ENCODE measurements at regions not wholly inside any gene's neighbourhood (a gene's known extent, or its start where the extent isn't known, plus 50 kb on each side); places are given as distances from the start of the nearest gene placed in this dataset.

- DNase-seq (ENCODE audit: low read depth): no peak
Measured at GRCh38 chr18:77444385-77444784, 194.7 kb downstream of the GALR1 start.

DNA sequence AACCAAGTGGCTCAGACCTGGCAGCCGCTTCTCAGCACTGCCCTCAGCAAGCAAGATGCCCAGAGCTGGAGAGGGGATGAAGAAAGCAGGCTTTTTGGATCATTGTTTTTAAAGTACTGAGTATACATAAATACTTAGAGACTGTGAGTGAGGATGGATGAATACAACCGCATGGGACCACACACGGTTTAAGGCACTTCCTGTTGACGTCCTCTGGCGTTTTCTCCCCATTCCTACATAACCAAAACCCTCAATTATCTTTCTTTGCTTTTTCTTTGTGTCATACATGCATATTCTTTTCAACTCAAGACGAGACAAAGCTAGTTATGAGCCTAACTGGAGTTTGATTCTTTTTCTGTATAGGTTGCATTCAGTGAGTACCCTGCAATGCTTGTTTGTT lies 198.4 kb downstream of the GALR1 start:
- DNase-seq (ENCODE audit: low read depth): no peak

DNA sequence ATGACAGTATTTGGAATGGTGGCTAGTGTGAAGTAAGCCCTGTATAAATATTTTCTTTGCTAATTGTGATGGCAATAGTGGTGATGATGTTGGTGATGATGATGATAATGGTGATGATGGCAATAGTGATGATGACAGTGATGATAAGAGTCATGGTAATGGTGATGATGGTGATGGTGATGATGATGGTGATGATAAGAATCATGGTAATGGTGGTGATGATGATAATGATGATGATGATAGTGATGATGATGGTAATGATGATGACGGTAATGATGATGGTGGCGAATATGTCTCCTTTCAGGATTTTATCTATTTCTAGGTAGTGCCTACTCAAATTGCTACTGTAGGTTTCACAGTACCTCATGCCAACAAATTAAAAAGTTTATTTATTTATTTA lies 205.4 kb downstream of the GALR1 start:
- no peak for DNase-seq (ENCODE audit: low read depth)

- DNase-seq (ENCODE audit: low read depth): no peak
Measured at GRCh38 chr18:77457681-77458080, 208.0 kb downstream of the GALR1 start.

DNA sequence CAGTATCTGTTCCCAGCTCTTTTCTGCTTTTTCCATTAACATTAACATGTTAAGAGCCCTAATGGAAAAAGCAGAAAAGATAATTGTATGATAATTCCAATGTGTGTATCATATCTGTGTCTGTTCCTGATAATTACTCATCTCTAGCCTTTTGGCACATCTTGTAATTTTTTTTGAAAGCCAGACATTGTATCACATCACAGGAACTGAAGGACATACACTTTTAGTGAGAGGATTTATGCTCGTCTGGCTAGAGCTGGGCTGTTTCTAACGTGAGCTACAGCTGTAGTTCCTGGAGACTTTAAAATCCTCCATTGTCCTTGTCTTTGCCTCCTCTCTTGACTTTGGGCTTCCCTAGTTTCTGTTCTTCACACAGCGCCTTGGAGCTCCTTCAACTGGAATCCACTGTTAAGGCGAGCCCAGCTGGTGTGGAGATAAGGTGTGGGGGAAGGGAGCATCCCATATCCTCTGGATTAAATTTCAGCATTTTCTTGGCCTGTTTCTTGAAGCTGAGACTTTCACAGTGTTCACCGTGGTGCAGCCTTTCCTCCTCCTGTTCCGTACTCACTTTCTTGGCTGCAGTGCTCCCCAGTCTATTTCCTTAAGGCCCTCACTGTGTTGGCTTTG lies 211.5 kb downstream of the GALR1 start:
- no peak for DNase-seq (ENCODE audit: low read depth)

DNA sequence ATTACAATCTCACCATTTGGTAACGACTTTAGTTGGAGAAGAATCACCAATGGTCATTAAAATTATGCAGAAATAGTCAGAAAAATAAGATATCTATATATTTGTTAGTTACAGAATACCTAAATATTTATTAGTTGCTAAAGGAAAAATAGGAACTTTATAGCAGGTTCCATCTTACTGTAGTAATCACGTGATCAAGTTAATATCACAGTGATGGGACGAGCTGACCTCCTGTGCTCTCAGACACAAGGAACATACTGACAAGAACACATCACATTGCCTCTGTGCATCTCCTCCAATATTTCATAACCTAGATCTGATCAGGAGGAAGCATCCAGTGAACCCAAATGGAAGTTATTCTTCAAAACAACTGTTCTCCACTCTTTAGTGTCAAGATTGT lies 215.3 kb downstream of the GALR1 start:
- DNase-seq (ENCODE audit: low read depth): no peak

GRCh38 chr18:77466890-77467289 lies 217.2 kb downstream of the GALR1 start:
- no peak for DNase-seq (ENCODE audit: low read depth)

DNA sequence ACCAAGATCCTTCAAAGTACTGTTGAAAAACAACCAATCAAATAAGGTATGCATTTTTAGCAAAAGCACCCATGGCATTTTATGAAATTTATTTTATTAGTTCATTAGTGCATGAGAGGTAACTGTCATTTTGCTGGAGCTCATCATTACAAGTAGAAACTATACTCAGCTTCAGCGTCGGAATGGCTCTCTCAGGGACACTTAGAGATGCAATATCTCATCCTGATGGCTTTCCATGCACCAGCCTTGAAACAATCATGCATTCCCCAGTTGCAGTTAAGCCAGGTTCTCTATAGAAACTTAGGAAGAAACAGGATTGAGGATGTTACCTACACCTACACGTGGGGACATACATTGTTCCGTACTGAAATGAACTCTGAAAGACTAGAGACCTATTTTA lies 219.5 kb downstream of the GALR1 start:
- DNase-seq (ENCODE audit: low read depth): no peak

DNA sequence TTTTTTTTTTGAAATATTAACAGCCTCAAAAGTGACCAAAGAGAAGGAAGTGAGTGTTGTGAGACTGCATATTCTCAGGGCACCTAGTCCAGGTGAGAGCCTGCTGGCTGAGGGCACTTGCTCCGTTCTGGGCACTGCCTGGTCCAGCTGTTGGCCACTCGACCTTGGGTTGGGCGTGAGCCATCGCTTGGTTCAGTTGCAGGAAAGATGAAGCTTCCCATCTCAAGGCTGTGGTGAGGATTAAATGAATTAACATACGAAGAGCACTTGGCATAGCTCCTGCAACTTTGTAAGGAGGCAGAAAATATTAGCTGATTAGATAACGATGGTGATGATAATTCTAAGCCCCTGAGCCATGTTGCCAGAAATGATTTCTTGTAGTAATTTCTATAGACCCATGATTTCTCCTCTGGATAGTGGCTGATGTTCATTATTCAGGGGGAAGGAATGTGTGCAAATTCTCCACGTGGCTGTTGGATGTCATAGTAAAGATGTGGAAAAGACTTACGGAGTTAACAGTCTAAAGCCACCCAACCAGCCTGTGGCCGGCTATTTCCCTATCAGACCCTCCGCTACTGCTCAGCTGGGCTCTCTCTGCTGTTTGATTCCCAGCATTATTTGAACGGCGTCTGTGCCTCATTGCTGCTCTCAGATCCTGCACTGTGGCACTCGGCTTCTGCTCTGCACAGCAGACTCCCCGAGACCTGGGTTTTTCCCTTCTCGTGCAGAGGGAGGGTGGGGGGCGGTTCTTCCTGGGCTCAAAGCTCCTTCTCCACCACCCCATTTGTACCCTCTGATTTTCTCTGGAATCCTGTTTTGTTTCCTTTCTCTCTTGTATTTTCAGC lies 221.1 kb downstream of the GALR1 start:
- no peak for DNase-seq (ENCODE audit: low read depth)

DNA sequence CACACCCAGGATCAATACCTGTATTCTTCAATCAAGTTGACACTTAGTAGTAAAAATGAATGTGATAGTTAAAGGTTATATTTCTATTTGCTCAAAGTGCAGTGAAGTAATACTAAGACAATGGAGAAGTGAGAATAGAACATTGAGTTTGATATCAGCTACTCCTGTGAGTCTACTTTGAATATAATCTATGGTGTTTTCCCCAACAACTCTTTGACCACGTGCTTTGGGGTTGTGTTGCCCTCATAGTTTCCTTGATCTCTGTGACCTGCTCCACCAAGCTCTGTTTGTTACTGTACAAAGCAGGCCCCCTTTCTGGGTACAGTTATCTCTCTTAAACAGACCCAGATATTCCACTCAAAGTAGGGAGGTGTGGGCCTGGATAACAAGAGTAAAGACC lies 222.9 kb downstream of the GALR1 start:
- no peak for DNase-seq (ENCODE audit: low read depth)

GRCh38 chr18:77478646-77479442 lies 229.2 kb downstream of the GALR1 start:
- peak; percentile 39 for DNase-seq (ENCODE audit: low read depth)

DNA sequence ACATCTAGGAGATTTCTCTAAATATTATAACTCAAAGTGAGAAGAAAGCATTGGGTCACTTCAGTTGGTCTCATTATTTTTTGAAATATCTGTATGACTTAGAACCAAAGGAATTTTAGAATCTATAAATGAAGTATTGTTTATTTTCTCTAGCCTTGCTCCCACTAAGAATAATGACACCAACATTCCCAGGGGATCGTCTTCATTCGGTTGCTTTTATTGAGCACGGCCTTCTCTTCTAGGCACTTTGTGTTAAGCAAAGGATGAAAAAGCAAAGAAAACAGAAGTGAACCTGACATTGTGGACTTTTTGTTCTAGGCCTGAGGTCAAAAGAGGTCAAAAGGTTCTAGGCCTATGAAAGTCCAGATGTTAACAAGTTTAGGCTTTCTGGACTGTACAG lies 231.9 kb downstream of the GALR1 start:
- no peak for DNase-seq (ENCODE audit: low read depth)

DNA sequence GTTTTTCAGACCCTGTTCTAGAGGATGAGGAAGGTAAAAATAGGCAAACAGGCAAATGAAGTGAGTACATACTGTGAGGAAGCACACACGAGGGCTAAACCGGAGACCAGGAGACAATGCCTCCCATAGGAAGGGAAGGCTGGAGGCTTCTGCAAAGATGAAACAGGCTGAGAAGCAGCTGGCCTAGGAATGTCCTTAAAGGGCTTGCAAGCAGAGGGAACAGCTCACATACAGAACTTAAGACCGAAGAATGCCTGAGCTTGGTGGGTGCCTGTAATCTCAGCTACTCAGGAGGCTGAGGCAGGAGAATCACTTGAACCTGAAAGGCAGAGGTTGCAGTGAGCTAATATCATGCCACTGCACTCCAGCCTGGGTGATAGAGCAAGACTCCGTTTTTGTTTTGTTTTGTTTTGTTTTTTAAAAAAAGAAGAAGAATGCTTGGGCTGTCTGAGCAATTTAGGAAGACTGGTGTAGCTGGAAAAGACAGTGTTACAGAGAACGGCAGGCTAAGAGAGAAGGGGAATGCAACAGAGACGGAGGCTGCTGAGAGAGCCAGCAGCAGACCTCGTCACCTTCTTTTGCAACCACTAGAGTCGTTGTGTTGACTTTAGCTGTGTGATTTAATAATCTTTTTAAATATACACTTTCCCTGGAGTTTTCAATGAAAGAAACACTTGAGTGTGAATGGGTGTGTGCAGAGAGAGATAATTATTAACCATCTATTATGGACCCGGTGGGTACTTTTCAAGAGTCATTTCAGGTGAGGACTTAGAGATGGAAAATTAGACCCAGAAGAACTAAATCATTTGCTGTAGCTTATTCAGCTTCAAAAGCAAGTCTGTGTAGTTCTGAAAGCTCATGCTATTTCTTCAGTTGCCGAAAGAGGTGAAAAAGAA lies 232.8 kb downstream of the GALR1 start:
- DNase-seq (ENCODE audit: low read depth): no peak

GRCh38 chr18:77486985-77487384 lies 237.3 kb downstream of the GALR1 start:
- peak; percentile 13 for DNase-seq (ENCODE audit: low read depth)

DNA sequence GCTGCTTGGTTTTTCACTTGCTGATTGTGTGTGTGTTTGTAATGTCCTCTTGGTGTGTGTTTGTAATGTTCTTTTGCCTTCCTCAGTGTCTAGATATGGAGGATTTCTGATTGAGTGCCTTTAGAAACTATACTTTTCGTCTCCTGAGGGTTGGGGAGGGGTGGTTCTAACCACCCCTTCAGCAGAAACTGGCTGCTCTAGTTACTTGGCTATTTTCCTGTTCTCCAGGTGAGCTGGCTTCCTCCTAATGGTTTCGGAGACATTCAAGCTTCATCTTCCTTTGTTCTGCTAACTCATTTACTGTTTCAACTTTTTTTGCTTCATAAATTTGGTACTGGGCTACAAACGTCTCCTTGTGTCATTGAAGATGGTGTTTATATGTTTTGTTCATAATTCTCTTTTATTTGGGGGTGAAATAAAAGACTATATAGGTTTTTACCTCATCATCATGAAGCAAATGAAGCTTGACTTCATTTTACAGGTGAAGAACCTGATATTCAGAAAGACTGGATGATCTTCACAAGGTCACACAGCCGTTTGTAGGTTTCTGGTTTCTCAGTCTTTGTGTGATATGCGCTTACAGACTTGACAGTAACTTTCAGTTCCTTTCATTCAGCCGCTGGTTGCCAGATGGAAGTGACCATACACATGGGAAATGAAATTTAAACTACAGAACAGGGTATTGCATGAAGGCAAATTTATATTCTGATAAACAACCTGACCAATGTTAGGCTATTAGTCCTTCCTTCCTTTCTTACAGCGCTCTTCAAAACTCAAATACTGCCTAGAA lies 238.5 kb downstream of the GALR1 start:
- no peak for DNase-seq (ENCODE audit: low read depth)

GRCh38 chr18:77495079-77495478 lies 245.4 kb downstream of the GALR1 start:
- DNase-seq (ENCODE audit: low read depth): no peak

GRCh38 chr18:77495982-77496690 lies 246.5 kb downstream of the GALR1 start:
- DNase-seq (ENCODE audit: low read depth): no peak

DNA sequence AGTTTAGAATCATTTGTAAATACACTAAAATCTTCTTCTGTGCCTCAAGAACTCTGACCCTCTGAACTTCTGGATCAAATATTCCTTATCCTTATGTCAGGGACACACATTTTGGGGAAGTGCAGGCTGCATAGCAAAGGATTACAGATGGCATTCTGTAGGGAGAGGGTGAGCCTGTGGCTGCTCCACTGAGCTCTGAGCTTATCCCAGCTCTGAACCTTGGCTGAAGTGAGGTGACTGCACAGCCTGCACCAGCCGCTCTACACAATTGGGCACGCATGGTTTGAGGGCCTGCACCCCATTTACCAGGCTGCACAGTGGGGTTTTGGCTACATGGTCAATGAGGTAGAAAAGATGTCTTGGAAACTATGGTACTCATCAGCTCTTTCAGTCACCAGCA lies 251.6 kb downstream of the GALR1 start:
- no peak for DNase-seq (ENCODE audit: low read depth)

DNA sequence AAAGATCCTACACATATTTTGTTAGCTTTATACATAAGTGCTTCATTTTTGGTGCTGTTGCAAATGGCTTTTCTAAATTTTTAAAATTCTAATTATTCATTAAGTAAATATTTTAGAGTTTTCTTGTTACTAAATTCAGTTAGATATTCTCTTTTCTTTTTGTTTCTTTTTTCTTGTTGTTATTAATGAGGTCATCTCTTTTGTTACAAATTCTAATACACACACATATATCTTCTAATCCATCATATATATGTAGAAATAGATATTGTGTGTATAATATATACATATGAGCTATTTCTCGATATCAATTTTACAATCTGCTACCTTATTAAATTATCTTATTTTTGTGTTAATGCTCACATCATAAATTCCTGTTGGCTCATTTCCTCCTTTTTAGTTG lies 255.9 kb downstream of the GALR1 start:
- no peak for DNase-seq (ENCODE audit: low read depth)

DNA sequence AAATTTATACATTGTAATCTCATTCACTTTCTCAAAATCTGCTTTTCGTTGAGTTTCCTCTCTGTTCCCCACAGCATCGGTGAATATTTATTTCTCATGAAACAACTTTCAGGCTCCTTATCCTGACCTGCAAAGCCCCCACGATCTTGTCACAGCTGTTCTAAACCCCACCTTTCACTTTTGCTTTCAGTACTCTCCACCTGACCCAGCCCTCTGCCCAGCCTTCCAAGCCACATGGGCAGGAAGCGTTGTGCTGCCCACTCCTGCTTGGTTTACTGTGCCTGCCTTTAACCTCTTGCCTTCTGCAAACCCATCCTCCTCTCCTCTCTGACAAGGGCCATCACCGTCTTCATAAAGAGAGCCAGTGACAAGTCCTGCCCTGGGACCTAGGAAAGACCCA lies 262.5 kb downstream of the GALR1 start:
- no peak for DNase-seq (ENCODE audit: low read depth)

All from HT1080 (cell line).